Heart left ventricle (tissue), 16 donors: ENCODE measurements at regions not wholly inside any gene's neighbourhood (a gene's known extent, or its start where the extent isn't known, plus 50 kb on each side); places are given as distances from the start of the nearest gene placed in this dataset.
A peak's percentile ranks its signal among the peaks of the same experiment; 100 is the strongest.

Experiments used
- ATAC-seq, 4 donors: fragments of 200-7000 bp; cut with Tn5 transposase; one replicate each; pipeline ENCODE4 v1.9.1; 2020 to 2022; ENCODE audit warnings: moderate library complexity in 4 of 4, mild to moderate bottlenecking in 3 of 4, moderate number of reproducible peaks in 1 of 4
- DNase-seq, 5 donors: peaks; one replicate each; pipeline ENCODE4 v3.0.0-alpha.2; 2020
- H3K27ac ChIP-seq, 12 donors: fragments of 200-600 bp; sonication (generic) in 4 of 12; one replicate each; pipeline versions ENCODE4 v1.5.0 to v1.8.0; 2016 to 2022; ENCODE audit warnings: mild to moderate bottlenecking in 2 of 12
- H3K27me3 ChIP-seq, 9 donors: fragments of 200-600 bp; sonication (generic) in 2 of 9; one replicate each; pipeline versions ENCODE4 v1.5.1 to v1.8.0; 2016 to 2022; ENCODE audit warnings: mild to moderate bottlenecking in 3 of 9
- H3K36me3 ChIP-seq, 9 donors: fragments of 200-600 bp; sonication (generic) in 2 of 9; one replicate each; pipeline versions ENCODE4 v1.5.0 to v1.8.0; 2018 to 2022; ENCODE audit warnings: mild to moderate bottlenecking in 2 of 9
- H3K4me1 ChIP-seq, 12 donors: fragments of 200-600 bp; sonication (generic) in 4 of 12; one replicate each; pipeline versions ENCODE4 v1.5.0 to v1.8.0; 2016 to 2022; ENCODE audit warnings: mild to moderate bottlenecking in 3 of 12
- H3K4me3 ChIP-seq, 12 donors: fragments of 200-600 bp; sonication (generic) in 4 of 12; one replicate each; pipeline versions ENCODE4 v1.5.0 to v1.8.0; 2017 to 2022; ENCODE audit warnings: mild to moderate bottlenecking in 9 of 12, moderate library complexity in 4 of 12
- H3K9me3 ChIP-seq, 12 donors: fragments of 200-600 bp; sonication (generic) in 4 of 12; one replicate each; pipeline versions ENCODE4 v1.5.0 to v1.8.0; 2016 to 2022; ENCODE audit warnings: mild to moderate bottlenecking in 1 of 12
- POLR2A ChIP-seq, 2 donors: fragments of 450-650 bp; IDR thresholded peaks; one replicate each; pipeline ENCODE4 v1.6.1; 2017; ENCODE audit warnings: antibody characterized with exemption in 2 of 2, mild to moderate bottlenecking in 2 of 2, moderate library complexity in 2 of 2
- WGBS, 4 donors: extraction: QIAGEN DNeasy Blood & Tissue Kit in 2 of 4; methylation state at CpG; one replicate each; pipeline versions ENCODE4 v1.1.5 to v1.1.7; 2013 to 2018; 5-methylcytosine and 5-hydroxymethylcytosine counted together
- intact Hi-C, 10 donors: fragments of 100-400 bp; cut with DNase I; formaldehyde crosslinking; loops; one replicate each; pipeline versions ENCODE4 v1.11.1 to v1.14.2; 2022
- TF ChIP-seq, protein P1 (sequence below), 12 donors: fragments of 200-600 bp; sonication (generic) in 4 of 12; IDR thresholded peaks; one replicate each; pipeline versions ENCODE4 v1.5.0 to v1.8.0; 2018 to 2022; ENCODE audit warnings: antibody characterized with exemption in 12 of 12, mild to moderate bottlenecking in 5 of 12
- donor health status: ischemic (EF 13 %, LVEDD 7.1; RV severe dilation, severe dysfunction).
- donor health status: healthy with polysubstance abuse.
- donor health status: DM: no; HTN: yes; CAD: no.
- donor health status: DM: no; HTN: no; CAD: no.
- donor health status: ischemic (EF 25% LVEDD 6.9; RV normal size, moderate dysfunction).
- donor health status: ischemic (EF 25% LVEDD 5.7; RV mildly dilated, moderate dysfunction).
- donor health status: healthy.
- donor health status: DM: yes; HTN: yes; CAD: no.
- donor health status: ischemic (EF 35%, LVEDD 5.7; RV mildly dilated, moderate dysfunction).
- donor health status: nonischemic (EF 11% LVEDD 7.7; RV severe dilation, severe dysfunction).
- donor health status: DM: yes; HTN: yes; CAD: no.
- donor health status: PGD.
- donor health status: ischemic (EF 29% LVEDD 5.4; RV normal size, mild dysfunction).
- donor health status: nonischemic (EF 23%, LVEDD 6.1; RV moderate dilation, normal function).

GRCh38 chr1:55836086-55836485 is 620.9 kb upstream of the USP24 start:
- H3K27me3 ChIP-seq = no peaks in the 10 kb centered on the region
- ATAC-seq (no peak), DNase-seq (no peak)
- H3K36me3 ChIP-seq = no peaks in the 10 kb centered on the region
- TF ChIP-seq, protein P1, sequence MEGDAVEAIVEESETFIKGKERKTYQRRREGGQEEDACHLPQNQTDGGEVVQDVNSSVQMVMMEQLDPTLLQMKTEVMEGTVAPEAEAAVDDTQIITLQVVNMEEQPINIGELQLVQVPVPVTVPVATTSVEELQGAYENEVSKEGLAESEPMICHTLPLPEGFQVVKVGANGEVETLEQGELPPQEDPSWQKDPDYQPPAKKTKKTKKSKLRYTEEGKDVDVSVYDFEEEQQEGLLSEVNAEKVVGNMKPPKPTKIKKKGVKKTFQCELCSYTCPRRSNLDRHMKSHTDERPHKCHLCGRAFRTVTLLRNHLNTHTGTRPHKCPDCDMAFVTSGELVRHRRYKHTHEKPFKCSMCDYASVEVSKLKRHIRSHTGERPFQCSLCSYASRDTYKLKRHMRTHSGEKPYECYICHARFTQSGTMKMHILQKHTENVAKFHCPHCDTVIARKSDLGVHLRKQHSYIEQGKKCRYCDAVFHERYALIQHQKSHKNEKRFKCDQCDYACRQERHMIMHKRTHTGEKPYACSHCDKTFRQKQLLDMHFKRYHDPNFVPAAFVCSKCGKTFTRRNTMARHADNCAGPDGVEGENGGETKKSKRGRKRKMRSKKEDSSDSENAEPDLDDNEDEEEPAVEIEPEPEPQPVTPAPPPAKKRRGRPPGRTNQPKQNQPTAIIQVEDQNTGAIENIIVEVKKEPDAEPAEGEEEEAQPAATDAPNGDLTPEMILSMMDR (IDR thresholded peaks at IDR 0.05) = no peak
- TF ChIP-seq POLR2A (IDR thresholded peaks at IDR 0.05) = no peak
- H3K4me3 ChIP-seq = no peak overlapping the region
- H3K27ac ChIP-seq = no peak overlapping the region
- H3K4me1 ChIP-seq = peaks cover 0 to 7% (median 0%) of the 10 kb centered on the region in 12 donors
- H3K9me3 ChIP-seq = no peaks in the 10 kb centered on the region
- 71 to 75% (median 73%) methylated on average over 3 of the region's 3 CpGs for WGBS, 4 donors
- intact Hi-C loops = no loop called here

GRCh38 chr1:55833529-55834091 is 618.4 kb upstream of the USP24 start:
- no peaks in the 10 kb centered on the region for H3K9me3 ChIP-seq
- TF ChIP-seq, protein P1 (IDR thresholded peaks at IDR 0.05) = no peak
- TF ChIP-seq POLR2A (IDR thresholded peaks at IDR 0.05) = no peak
- 63 to 83% (median 70%) methylated on average over 2 of the region's 2 CpGs for WGBS, 4 donors
- intact Hi-C loops = no loop called here
- no peaks in the 10 kb centered on the region for H3K36me3 ChIP-seq
- H3K4me3 ChIP-seq = no peak overlapping the region
- DNase-seq (no peak), ATAC-seq (no peak)
- no peak overlapping the region for H3K27ac ChIP-seq
- peaks cover 0 to 7% (median 0%) of the 10 kb centered on the region in 12 donors for H3K4me1 ChIP-seq
- no peaks in the 10 kb centered on the region for H3K27me3 ChIP-seq

DNA sequence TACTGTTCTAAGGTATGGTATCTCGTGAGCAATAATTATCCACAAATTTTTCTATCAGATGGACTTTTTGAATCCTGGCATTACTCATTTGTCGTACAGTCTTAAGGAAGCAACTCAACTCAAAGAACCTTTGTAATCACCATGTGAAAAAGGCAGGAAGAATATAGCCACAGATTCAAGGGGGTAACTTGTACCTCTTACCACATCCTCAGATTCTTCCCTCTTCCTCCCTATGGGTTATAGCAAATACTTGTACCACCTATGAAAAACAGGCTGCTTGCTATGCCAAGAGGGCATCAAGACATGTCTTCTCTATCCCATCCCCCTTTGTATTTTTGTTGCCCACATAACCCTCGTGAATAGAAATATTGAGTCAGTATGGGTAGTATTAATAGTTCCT is 616.6 kb upstream of the USP24 start:
- Histone ChIP-seq H3K4me3 (no peak overlapping the region), H3K9me3 (no peaks in the 10 kb centered on the region), H3K4me1 (peaks cover 0 to 7% (median 0%) of the 10 kb centered on the region in 12 donors), H3K27ac (no peak overlapping the region), H3K27me3 (no peaks in the 10 kb centered on the region), H3K36me3 (no peaks in the 10 kb centered on the region)
- no peak for DNase-seq
- no peak for ATAC-seq
- WGBS, 4 donors = 89 to 91% (median 90%) methylated on average over 3 of the region's 3 CpGs
- intact Hi-C loops = no loop called here
- no peak for TF ChIP-seq POLR2A (IDR thresholded peaks at IDR 0.05)
- TF ChIP-seq, protein P1 (IDR thresholded peaks at IDR 0.05) = no peak

GRCh38 chr1:55828044-55828443 is 612.9 kb upstream of the USP24 start:
- Histone ChIP-seq H3K4me3 (no peak overlapping the region), H3K36me3 (no peaks in the 10 kb centered on the region), H3K27me3 (no peaks in the 10 kb centered on the region), H3K9me3 (no peaks in the 10 kb centered on the region), H3K4me1 (no peaks in the 10 kb centered on the region), H3K27ac (peak overlapping the region in 1 of 12 donors; percentile 38)
- TF ChIP-seq, protein P1 (IDR thresholded peaks at IDR 0.05) = no peak
- TF ChIP-seq POLR2A (IDR thresholded peaks at IDR 0.05) = no peak
- no peak for ATAC-seq
- 82 to 91% (median 84%) methylated on average over 5 of the region's 5 CpGs for WGBS, 4 donors
- intact Hi-C loops = no loop called here
- DNase-seq = no peak
